ENCODE measurements at regions not wholly inside any gene's neighbourhood (a gene's known extent, or its start where the extent isn't known, plus 50 kb on each side); places are given as distances from the start of the nearest gene placed in this dataset.

GRCh38 chr1:192011525-192011924, 146.7 kb upstream of the RGS18 start:
- TF ChIP-seq EZH2 (IDR thresholded peaks at IDR 0.05; ENCODE audit: insufficient read depth, low read length) = no peak
- no peak for TF ChIP-seq CTCF (IDR thresholded peaks at IDR 0.05; ENCODE audit: insufficient read depth, low read depth, low read length)
